Skin epidermis (tissue), 12 donors: ENCODE measurements at regions not wholly inside any gene's neighbourhood (a gene's known extent, or its start where the extent isn't known, plus 50 kb on each side); places are given as distances from the start of the nearest gene placed in this dataset.

ENCODE experiments used
- H3K27ac ChIP-seq, 21 experiments: fragments of 200-600 bp; sonication (generic) in 11 of 21; one replicate each; pipeline ENCODE4 v1.5.0; 2020; ENCODE audit warnings: mild to moderate bottlenecking in 3 of 21, inconsistent platforms in 2 of 21, moderate library complexity in 2 of 21
- H3K4me3 ChIP-seq, 7 experiments: fragments of 200-600 bp; sonication (generic) in 2 of 7; one replicate each; pipeline ENCODE4 v1.5.0; 2020; ENCODE audit warnings: inconsistent platforms in 2 of 7, mild to moderate bottlenecking in 2 of 7, moderate library complexity in 1 of 7

GRCh38 chr5:54670281-54670680 is 152.7 kb downstream of the SNX18 start:
- H3K27ac ChIP-seq, result peak overlapping the region in 4 of 21 experiments; percentile 3 to 38 (median 12)
- no peak overlapping the region for H3K4me3 ChIP-seq

GRCh38 chr5:54669845-54670244 is 152.3 kb downstream of the SNX18 start:
- peak overlapping the region in 1 of 21 experiments; percentile 38 for H3K27ac ChIP-seq
- no peak overlapping the region for H3K4me3 ChIP-seq

GRCh38 chr5:54669285-54669684 is 151.7 kb downstream of the SNX18 start:
- no peak overlapping the region for H3K4me3 ChIP-seq
- no peak overlapping the region for H3K27ac ChIP-seq

- H3K27ac ChIP-seq, result no peak overlapping the region
- H3K4me3 ChIP-seq, result no peak overlapping the region
Observed at GRCh38 chr5:54668096-54668495, 150.5 kb downstream of the SNX18 start.

GRCh38 chr5:54667136-54667535 is 149.6 kb downstream of the SNX18 start:
- Histone ChIP-seq H3K27ac (no peak overlapping the region), H3K4me3 (no peak overlapping the region)

- Histone ChIP-seq H3K27ac (peak overlapping the region in 2 of 21 experiments; percentile 22 to 29), H3K4me3 (no peak overlapping the region)
Observed at GRCh38 chr5:54663866-54664265, 146.3 kb downstream of the SNX18 start.

- Histone ChIP-seq H3K27ac (no peak overlapping the region), H3K4me3 (no peak overlapping the region)
Observed at GRCh38 chr5:54661111-54661510, 143.6 kb downstream of the SNX18 start.

GRCh38 chr5:54659700-54660131 is 142.2 kb downstream of the SNX18 start:
- peak overlapping the region in 2 of 21 experiments; percentile 15 to 17 for H3K27ac ChIP-seq
- no peak overlapping the region for H3K4me3 ChIP-seq

- Histone ChIP-seq H3K4me3 (no peak overlapping the region), H3K27ac (no peak overlapping the region)
Observed at GRCh38 chr5:54658010-54658409, 140.5 kb downstream of the SNX18 start.

- H3K27ac ChIP-seq, result peak overlapping the region in 1 of 21 experiments; percentile 19
Observed at GRCh38 chr5:54656261-54656728, 138.7 kb downstream of the SNX18 start.

GRCh38 chr5:54655761-54656160 is 138.2 kb downstream of the SNX18 start:
- Histone ChIP-seq H3K27ac (peak overlapping the region in 1 of 21 experiments; percentile 19), H3K4me3 (no peak overlapping the region)

More at GRCh38 chr5:54656261-54656728, 138.7 kb downstream of the SNX18 start:
- no peak overlapping the region for H3K4me3 ChIP-seq

- no peak overlapping the region for H3K4me3 ChIP-seq
- no peak overlapping the region for H3K27ac ChIP-seq
Observed at GRCh38 chr5:54655266-54655665, 137.7 kb downstream of the SNX18 start.

- peak overlapping the region in 2 of 21 experiments; percentile 3 to 16 for H3K27ac ChIP-seq
- H3K4me3 ChIP-seq, result no peak overlapping the region
Observed at GRCh38 chr5:54653956-54654614, 136.5 kb downstream of the SNX18 start.

GRCh38 chr5:54651482-54652076 is 134.0 kb downstream of the SNX18 start:
- H3K27ac ChIP-seq, result no peak overlapping the region
- H3K4me3 ChIP-seq, result no peak overlapping the region

- no peak overlapping the region for H3K27ac ChIP-seq
- H3K4me3 ChIP-seq, result no peak overlapping the region
Observed at GRCh38 chr5:54649041-54649504, 131.5 kb downstream of the SNX18 start.

- Histone ChIP-seq H3K4me3 (no peak overlapping the region), H3K27ac (peak overlapping the region in 20 of 21 experiments; percentile 38 to 91 (median 78))
Observed at GRCh38 chr5:54646356-54647101, 129.0 kb downstream of the SNX18 start.

GRCh38 chr5:54645882-54646355 is 128.4 kb downstream of the SNX18 start:
- no peak overlapping the region for H3K4me3 ChIP-seq
- peak overlapping the region in 20 of 21 experiments; percentile 38 to 91 (median 78) for H3K27ac ChIP-seq

- Histone ChIP-seq H3K27ac (peak overlapping the region in 4 of 21 experiments; percentile 2 to 88 (median 48)), H3K4me3 (no peak overlapping the region)
Observed at GRCh38 chr5:54644226-54644625, 126.7 kb downstream of the SNX18 start.

GRCh38 chr5:54643685-54644106 is 126.1 kb downstream of the SNX18 start:
- peak overlapping the region in 4 of 21 experiments; percentile 2 to 88 (median 21) for H3K27ac ChIP-seq
- H3K4me3 ChIP-seq, result no peak overlapping the region

GRCh38 chr5:54639621-54640020 is 122.1 kb downstream of the SNX18 start:
- Histone ChIP-seq H3K4me3 (no peak overlapping the region), H3K27ac (no peak overlapping the region)
